SJCRH30 (cell line): ENCODE measurements at regions not wholly inside any gene's neighbourhood (a gene's known extent, or its start where the extent isn't known, plus 50 kb on each side); places are given as distances from the start of the nearest gene placed in this dataset.

ENCODE experiments used
- DNase-seq, 2 experiments: peaks; one replicate each; pipeline ENCODE4 v3.0.0-alpha.2; 2015 to 2020
- H3K27ac ChIP-seq: fragments of 250-450 bp; sonication (Bioruptor Pico); 2 replicates; pipeline ENCODE4 v1.5.1; 2020; ENCODE audit warnings: mild to moderate bottlenecking, moderate library complexity
- H3K27me3 ChIP-seq: fragments of 250-450 bp; sonication (Bioruptor Pico); 2 replicates; pipeline ENCODE4 v1.5.1; 2020; ENCODE audit warnings: mild to moderate bottlenecking, moderate library complexity
- H3K36me3 ChIP-seq: fragments of 250-450 bp; sonication (Bioruptor Pico); 2 replicates; pipeline ENCODE4 v1.5.1; 2020; ENCODE audit warnings: mild to moderate bottlenecking, moderate library complexity
- H3K4me1 ChIP-seq: fragments of 250-450 bp; sonication (Bioruptor Pico); 2 replicates; pipeline ENCODE4 v1.5.1; 2020; ENCODE audit warnings: mild to moderate bottlenecking, moderate library complexity
- H3K4me3 ChIP-seq: fragments of 250-450 bp; sonication (Bioruptor Pico); 2 replicates; pipeline ENCODE4 v1.5.1; 2020; ENCODE audit warnings: mild to moderate bottlenecking, moderate library complexity
- H3K9me3 ChIP-seq: fragments of 250-450 bp; sonication (Bioruptor Pico); replicated peaks from 2 replicates; pipeline ENCODE4 v1.5.1; 2020; ENCODE audit warnings: mild to moderate bottlenecking, moderate library complexity

GRCh38 chr1:239209591-239209990, 176.8 kb upstream of the CHRM3 start:
- no peak overlapping the region for H3K4me3 ChIP-seq
- no peaks in the 10 kb centered on the region for H3K4me1 ChIP-seq
- H3K9me3 ChIP-seq = no peaks in the 10 kb centered on the region
- H3K27ac ChIP-seq = no peak overlapping the region
- H3K36me3 ChIP-seq = no peaks in the 10 kb centered on the region
- DNase-seq = no peak
- H3K27me3 ChIP-seq = no peaks in the 10 kb centered on the region

GRCh38 chr1:239204401-239204800, 182.0 kb upstream of the CHRM3 start:
- Histone ChIP-seq H3K4me3 (no peak overlapping the region), H3K9me3 (no peaks in the 10 kb centered on the region), H3K36me3 (no peaks in the 10 kb centered on the region), H3K27ac (no peak overlapping the region), H3K4me1 (no peaks in the 10 kb centered on the region), H3K27me3 (no peaks in the 10 kb centered on the region)
- no peak for DNase-seq

GRCh38 chr1:239197871-239198270, 188.5 kb upstream of the CHRM3 start:
- Histone ChIP-seq H3K4me1 (no peaks in the 10 kb centered on the region), H3K27ac (no peak overlapping the region), H3K27me3 (no peaks in the 10 kb centered on the region), H3K4me3 (no peak overlapping the region), H3K9me3 (no peaks in the 10 kb centered on the region), H3K36me3 (no peaks in the 10 kb centered on the region)
- DNase-seq = no peak

- Histone ChIP-seq H3K4me3 (no peak overlapping the region), H3K36me3 (no peaks in the 10 kb centered on the region), H3K27me3 (no peaks in the 10 kb centered on the region), H3K9me3 (no peaks in the 10 kb centered on the region), H3K27ac (no peak overlapping the region), H3K4me1 (no peaks in the 10 kb centered on the region)
- DNase-seq = no peak
Measured at GRCh38 chr1:239189998-239190512, 196.3 kb upstream of the CHRM3 start.

GRCh38 chr1:239186487-239186886, 199.9 kb upstream of the CHRM3 start:
- H3K27ac ChIP-seq = no peak overlapping the region
- DNase-seq = no peak
- H3K4me3 ChIP-seq = no peak overlapping the region
- no peaks in the 10 kb centered on the region for H3K27me3 ChIP-seq
- H3K9me3 ChIP-seq = no peaks in the 10 kb centered on the region
- no peaks in the 10 kb centered on the region for H3K36me3 ChIP-seq
- H3K4me1 ChIP-seq = no peaks in the 10 kb centered on the region

- Histone ChIP-seq H3K4me3 (no peak overlapping the region), H3K27ac (no peak overlapping the region), H3K9me3 (no peaks in the 10 kb centered on the region), H3K27me3 (no peaks in the 10 kb centered on the region), H3K4me1 (no peaks in the 10 kb centered on the region), H3K36me3 (no peaks in the 10 kb centered on the region)
- DNase-seq = no peak
Measured at GRCh38 chr1:239185245-239185619, 201.1 kb upstream of the CHRM3 start.

GRCh38 chr1:239184561-239185244, 201.7 kb upstream of the CHRM3 start:
- Histone ChIP-seq H3K36me3 (no peaks in the 10 kb centered on the region), H3K27me3 (no peaks in the 10 kb centered on the region), H3K4me3 (no peak overlapping the region), H3K9me3 (no peaks in the 10 kb centered on the region), H3K4me1 (no peaks in the 10 kb centered on the region), H3K27ac (no peak overlapping the region)
- no peak for DNase-seq

- Histone ChIP-seq H3K27me3 (no peaks in the 10 kb centered on the region), H3K27ac (no peak overlapping the region), H3K4me3 (no peak overlapping the region), H3K36me3 (no peaks in the 10 kb centered on the region), H3K9me3 (no peaks in the 10 kb centered on the region), H3K4me1 (no peaks in the 10 kb centered on the region)
- no peak for DNase-seq
Measured at GRCh38 chr1:239178961-239179360, 207.4 kb upstream of the CHRM3 start.

GRCh38 chr1:239174880-239175279, 211.5 kb upstream of the CHRM3 start:
- DNase-seq = no peak
- no peaks in the 10 kb centered on the region for H3K27me3 ChIP-seq
- H3K36me3 ChIP-seq = no peaks in the 10 kb centered on the region
- H3K4me1 ChIP-seq = no peaks in the 10 kb centered on the region
- H3K9me3 ChIP-seq = no peaks in the 10 kb centered on the region
- H3K27ac ChIP-seq = no peak overlapping the region
- H3K4me3 ChIP-seq = no peak overlapping the region

GRCh38 chr1:239170828-239171227, 215.5 kb upstream of the CHRM3 start:
- no peak overlapping the region for H3K4me3 ChIP-seq
- H3K4me1 ChIP-seq = no peaks in the 10 kb centered on the region

GRCh38 chr1:239169276-239169675, 217.1 kb upstream of the CHRM3 start:
- Histone ChIP-seq H3K27me3 (no peaks in the 10 kb centered on the region), H3K36me3 (no peaks in the 10 kb centered on the region), H3K9me3 (no peaks in the 10 kb centered on the region), H3K4me1 (no peaks in the 10 kb centered on the region), H3K27ac (no peak overlapping the region), H3K4me3 (no peak overlapping the region)
- DNase-seq = no peak

More at GRCh38 chr1:239170828-239171227, 215.5 kb upstream of the CHRM3 start:
- no peaks in the 10 kb centered on the region for H3K36me3 ChIP-seq
- no peaks in the 10 kb centered on the region for H3K27me3 ChIP-seq
- H3K27ac ChIP-seq = no peak overlapping the region
- H3K9me3 ChIP-seq = no peaks in the 10 kb centered on the region
- no peak for DNase-seq

- H3K4me3 ChIP-seq = no peak overlapping the region
- no peak for DNase-seq
- no peak overlapping the region for H3K27ac ChIP-seq
Measured at GRCh38 chr1:239164451-239165180, 221.8 kb upstream of the CHRM3 start.

GRCh38 chr1:239155466-239156091, 230.8 kb upstream of the CHRM3 start:
- Histone ChIP-seq H3K36me3 (no peaks in the 10 kb centered on the region), H3K27ac (no peak overlapping the region)
- DNase-seq = no peak

More at GRCh38 chr1:239164451-239165180, 221.8 kb upstream of the CHRM3 start:
- no peaks in the 10 kb centered on the region for H3K9me3 ChIP-seq
- no peaks in the 10 kb centered on the region for H3K27me3 ChIP-seq
- H3K36me3 ChIP-seq = no peaks in the 10 kb centered on the region
- no peaks in the 10 kb centered on the region for H3K4me1 ChIP-seq

GRCh38 chr1:239151937-239152336, 234.4 kb upstream of the CHRM3 start:
- H3K27ac ChIP-seq = no peak overlapping the region
- no peaks in the 10 kb centered on the region for H3K9me3 ChIP-seq
- no peaks in the 10 kb centered on the region for H3K27me3 ChIP-seq
- no peaks in the 10 kb centered on the region for H3K36me3 ChIP-seq
- no peak for DNase-seq
- H3K4me1 ChIP-seq = no peaks in the 10 kb centered on the region
- no peak overlapping the region for H3K4me3 ChIP-seq

More at GRCh38 chr1:239155466-239156091, 230.8 kb upstream of the CHRM3 start:
- Histone ChIP-seq H3K9me3 (no peaks in the 10 kb centered on the region), H3K4me3 (no peak overlapping the region), H3K4me1 (no peaks in the 10 kb centered on the region), H3K27me3 (no peaks in the 10 kb centered on the region)

GRCh38 chr1:239140968-239141367, 245.4 kb upstream of the CHRM3 start:
- no peaks in the 10 kb centered on the region for H3K9me3 ChIP-seq
- no peak overlapping the region for H3K4me3 ChIP-seq
- H3K27ac ChIP-seq = no peak overlapping the region
- H3K4me1 ChIP-seq = no peaks in the 10 kb centered on the region
- H3K27me3 ChIP-seq = no peaks in the 10 kb centered on the region
- no peaks in the 10 kb centered on the region for H3K36me3 ChIP-seq
- no peak for DNase-seq
